IMR-90 (cell line): ENCODE measurements at regions not wholly inside any gene's neighbourhood (a gene's known extent, or its start where the extent isn't known, plus 50 kb on each side); places are given as distances from the start of the nearest gene placed in this dataset.

ENCODE experiments used
- ATAC-seq: fragments of 200-7000 bp; cut with Tn5 transposase; 2 replicates; pipeline ENCODE4 v1.9.1; 2020; ENCODE audit warnings: low read depth, mild to moderate bottlenecking, moderate library complexity
- BruUV-seq: library from RNA; stranded (reverse); fragments of 400-500 nt; replicated peaks from 2 replicates; lab custom pipeline; 2021; lab: Mats Ljungman, UMichigan
- CTCF ChIA-PET: fragments of 300-600 bp; formaldehyde crosslinking; extraction: SDS; loops from one replicate; lab custom pipeline; 2021; ENCODE audit warnings: antibody characterized with exemption; lab: Yijun Ruan, JAX
- POLR2A ChIA-PET: fragments of 300-600 bp; sonication (Branson Sonifier 250); formaldehyde crosslinking; loops from one replicate; lab custom pipeline; 2022; ENCODE audit warnings: antibody characterized with exemption; ENCODE audit not compliant: unreplicated experiment; lab: Charles Lee
- DNase-seq: peaks from one replicate; pipeline ENCODE4 v3.0.0; 2013
- H2AFZ ChIP-seq: replicated peaks from 2 replicates; pipeline ENCODE3; 2013; ENCODE audit warnings: low read length, mild to moderate bottlenecking; ENCODE audit not compliant: poor library complexity
- H2AK5ac ChIP-seq: 2 replicates; pipeline ENCODE4 v1.6.1; 2013; ENCODE audit warnings: low read depth, low read length, inconsistent platforms
- H2AK9ac ChIP-seq: replicated peaks from 2 replicates; pipeline ENCODE3; 2013; ENCODE audit warnings: mild to moderate bottlenecking, low read depth, low read length, moderate library complexity; ENCODE audit not compliant: poor library complexity
- H2BK120ac ChIP-seq: 2 replicates; pipeline ENCODE4 v1.6.1; 2013; ENCODE audit warnings: low read depth, low read length, inconsistent platforms
- H2BK15ac ChIP-seq: 3 replicates; pipeline ENCODE4 v1.6.1; 2013; ENCODE audit warnings: low read depth, low read length, inconsistent platforms
- H2BK20ac ChIP-seq: 2 replicates; pipeline ENCODE4 v1.6.1; 2013; ENCODE audit warnings: low read depth, mild to moderate bottlenecking, inconsistent platforms, low read length, moderate library complexity
- H2BK5ac ChIP-seq: 2 replicates; pipeline ENCODE4 v1.6.1; 2013; ENCODE audit warnings: mild to moderate bottlenecking, low read depth, low read length, inconsistent platforms; ENCODE audit not compliant: poor library complexity, severe bottlenecking
- H3K14ac ChIP-seq: replicated peaks from 2 replicates; pipeline ENCODE4 v1.6.1; 2013; ENCODE audit warnings: low read depth, low read length, inconsistent platforms
- H3K18ac ChIP-seq: 2 replicates; pipeline ENCODE4 v1.6.1; 2013; ENCODE audit warnings: low read depth, low read length, control low read depth
- H3K23ac ChIP-seq: 2 replicates; pipeline ENCODE4 v1.6.1; 2013; ENCODE audit warnings: low read depth, low read length, inconsistent platforms
- H3K27ac ChIP-seq: 2 replicates; pipeline ENCODE4 v1.5.1; 2013; ENCODE audit warnings: mild to moderate bottlenecking, control low read depth, low read length; ENCODE audit not compliant: insufficient read depth
- H3K27me3 ChIP-seq: 2 replicates; pipeline ENCODE4 v1.6.1; 2013; ENCODE audit warnings: low read length; ENCODE audit not compliant: control insufficient read depth, insufficient read depth
- H3K36me3 ChIP-seq: 2 replicates; pipeline ENCODE4 v1.6.1; 2013; ENCODE audit warnings: low read length, mixed read lengths; ENCODE audit not compliant: control insufficient read depth, insufficient read depth
- H3K4ac ChIP-seq: 2 replicates; pipeline ENCODE4 v1.6.1; 2013; ENCODE audit warnings: low read depth, low read length, inconsistent platforms
- H3K4me1 ChIP-seq: 2 replicates; pipeline ENCODE4 v1.6.1; 2013; ENCODE audit warnings: low read length, mixed read lengths; ENCODE audit not compliant: control insufficient read depth, insufficient read depth
- H3K4me2 ChIP-seq: 2 replicates; pipeline ENCODE4 v1.6.1; 2013; ENCODE audit warnings: low read depth, mild to moderate bottlenecking, control low read depth, low read length, moderate library complexity
- H3K4me3 ChIP-seq: 2 replicates; pipeline ENCODE4 v1.5.1; 2013; ENCODE audit warnings: low read depth, mild to moderate bottlenecking, control low read depth, low read length, moderate library complexity; ENCODE audit not compliant: insufficient read depth
- H3K56ac ChIP-seq: 2 replicates; pipeline ENCODE4 v1.6.1; 2013; ENCODE audit warnings: low read length, inconsistent platforms; ENCODE audit not compliant: insufficient read depth; ENCODE audit errors: extremely low read depth
- H3K79me1 ChIP-seq, 2 experiments: 2 replicates each; pipeline ENCODE4 v1.6.1; 2013; ENCODE audit warnings: low read length in 2 of 2, inconsistent platforms in 1 of 2, low read depth in 1 of 2
- H3K9ac ChIP-seq: 2 replicates; pipeline ENCODE4 v1.6.1; 2013; ENCODE audit warnings: low read depth, low read length, control low read depth
- H3K9me1 ChIP-seq: 2 replicates; pipeline ENCODE4 v1.6.1; 2013; ENCODE audit warnings: low read length, inconsistent platforms; ENCODE audit not compliant: insufficient read depth
- H3K9me3 ChIP-seq: 2 replicates; pipeline ENCODE4 v1.6.1; 2013; ENCODE audit warnings: low read length; ENCODE audit not compliant: control insufficient read depth, insufficient read depth
- H4K20me1 ChIP-seq: 2 replicates; pipeline ENCODE4 v1.6.1; 2013; ENCODE audit warnings: low read length, inconsistent platforms; ENCODE audit not compliant: insufficient read depth
- H4K5ac ChIP-seq: 2 replicates; pipeline ENCODE4 v1.6.1; 2013; ENCODE audit warnings: mild to moderate bottlenecking, low read depth, low read length, control low read depth
- H4K8ac ChIP-seq, 2 experiments: 2 replicates each; pipeline ENCODE4 v1.6.1; 2013; ENCODE audit warnings: low read depth in 2 of 2, low read length in 2 of 2, control low read depth in 1 of 2, inconsistent platforms in 1 of 2
- H4K91ac ChIP-seq: 2 replicates; pipeline ENCODE4 v1.6.1; 2013; ENCODE audit warnings: low read depth, low read length, inconsistent platforms; ENCODE audit not compliant: insufficient read depth
- MAFK ChIP-seq: IDR thresholded peaks from 2 replicates; pipeline ENCODE4 v1.6.1; 2012; ENCODE audit warnings: low read depth, low read length, improper control_type of control experiment
- USF2 ChIP-seq: fragments of 150-350 bp; IDR thresholded peaks from 2 replicates; pipeline ENCODE4 v1.6.1; 2017; ENCODE audit warnings: mild to moderate bottlenecking, antibody characterized with exemption, low read length, low read depth
- WGBS, 2 experiments: methylation state at CpG; one replicate each; pipeline versions ENCODE4 v1.1.5 to v1.1.7; 2013; ENCODE audit warnings: missing lambda C conversion rate in 2 of 2; ENCODE audit not compliant: insufficient read length in 1 of 2; ENCODE audit errors: extremely low coverage in 2 of 2; 5-methylcytosine and 5-hydroxymethylcytosine counted together
- dilution Hi-C: fragments of 300-500 bp; cut with HindIII; formaldehyde crosslinking; loops from one replicate; pipeline ENCODE4 v1.14.3; 2018; ENCODE audit warnings: low sequenced_read_pairs; ENCODE audit not compliant: unreplicated experiment
- in situ Hi-C: fragments of 300-500 bp; cut with MboI; formaldehyde crosslinking; loops from 3 replicates; pipeline ENCODE4 v1.14.3; 2019; ENCODE audit warnings: low sequenced_read_pairs, inconsistent platforms, mixed read lengths
- intact Hi-C: fragments of 100-400 bp; cut with micrococcal nuclease; formaldehyde crosslinking; loops from 2 replicates; pipeline ENCODE4 v1.10.0; 2022

DNA sequence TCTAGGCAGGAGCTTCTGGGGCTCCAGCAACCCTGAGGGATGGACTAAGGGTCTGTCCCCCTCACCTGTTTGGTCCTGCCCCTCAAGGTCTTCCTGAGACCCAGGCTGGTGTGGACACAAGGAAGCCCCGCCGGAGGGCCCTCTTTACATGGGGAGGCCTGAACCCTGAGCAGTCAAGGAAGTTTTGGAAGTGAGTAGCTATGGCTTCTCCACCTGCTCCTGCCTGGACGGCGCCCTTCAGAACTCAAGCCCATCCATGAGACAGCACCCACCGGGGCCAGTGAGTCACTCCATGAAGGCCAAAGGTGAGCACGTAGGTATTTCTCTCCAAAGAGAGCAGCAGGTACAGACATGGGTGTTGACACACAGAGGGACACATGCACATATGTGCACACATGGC, 98.2 kb upstream of the CTDP1 start:
- Histone ChIP-seq H3K9me1 (peaks cover 6% of the 10 kb centered on the region; the same call in 1 of the 2 replicates), H3K56ac (no peak overlapping the region), H2AK9ac (peak overlapping the region; percentile 34), H2AFZ (peak overlapping the region; percentile 54), H3K36me3 (no peaks in the 10 kb centered on the region), H3K4ac (no peak overlapping the region), H3K27me3 (no peaks in the 10 kb centered on the region; the same call in 1 of the 2 replicates), H2BK5ac (no peak overlapping the region), H3K4me2 (no peak overlapping the region), H4K8ac (no peak overlapping the region), H2AK5ac (no peak overlapping the region), H3K4me1 (peaks cover 16% of the 10 kb centered on the region), H2BK20ac (no peak overlapping the region), H3K27ac (no peak overlapping the region), H4K91ac (no peak overlapping the region), H3K4me3 (no peak overlapping the region), H4K5ac (no peak overlapping the region), H2BK15ac (no peak overlapping the region), H3K14ac (no peak overlapping the region), H3K18ac (no peak overlapping the region), H3K23ac (no peak overlapping the region), H3K9ac (no peak overlapping the region), H3K9me3 (no peaks in the 10 kb centered on the region), H3K79me1 (no peaks in the 10 kb centered on the region), H2BK120ac (no peak overlapping the region), H4K20me1 (no peaks in the 10 kb centered on the region; the same call in 1 of the 2 replicates)
- dilution Hi-C loops, result no loop called here
- BruUV-seq, result no TSS peak
- CTCF ChIA-PET, result no interaction called here
- DNase-seq, result no peak
- WGBS, 2 experiments, result 97% methylated on average over 4 of the region's 6 CpGs; no CpG with 5 or more reads in 1 of the 2 experiments
- no peak for ATAC-seq
- intact Hi-C loops, result no loop called here
- TF ChIP-seq MAFK (no peak), USF2 (no peak)
- in situ Hi-C loops, result no loop called here
- POLR2A ChIA-PET, result no interaction called here
